ENCODE measurements at regions not wholly inside any gene's neighbourhood (a gene's known extent, or its start where the extent isn't known, plus 50 kb on each side); places are given as distances from the start of the nearest gene placed in this dataset.

DNA sequence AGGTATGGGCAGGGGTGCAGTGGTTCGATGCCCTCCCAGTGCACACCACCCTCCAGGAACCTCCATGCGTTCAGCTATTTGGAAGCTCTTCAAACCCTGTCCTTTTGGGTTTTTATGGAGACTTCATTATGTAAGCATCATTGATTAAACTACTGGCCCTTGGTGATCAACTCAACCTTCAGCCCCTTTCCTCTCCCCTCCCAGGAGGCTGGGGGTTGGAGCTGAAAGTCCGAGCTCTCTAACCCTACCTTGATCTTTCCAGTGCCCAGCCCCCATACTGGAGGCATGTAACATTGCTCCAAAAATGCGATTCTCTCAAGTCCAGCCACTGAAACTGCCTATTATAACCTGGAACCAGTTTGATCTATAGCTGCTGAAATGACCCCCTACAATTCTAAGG is 188.1 kb downstream of the IPO8 start:
- TF ChIP-seq, protein P1, sequence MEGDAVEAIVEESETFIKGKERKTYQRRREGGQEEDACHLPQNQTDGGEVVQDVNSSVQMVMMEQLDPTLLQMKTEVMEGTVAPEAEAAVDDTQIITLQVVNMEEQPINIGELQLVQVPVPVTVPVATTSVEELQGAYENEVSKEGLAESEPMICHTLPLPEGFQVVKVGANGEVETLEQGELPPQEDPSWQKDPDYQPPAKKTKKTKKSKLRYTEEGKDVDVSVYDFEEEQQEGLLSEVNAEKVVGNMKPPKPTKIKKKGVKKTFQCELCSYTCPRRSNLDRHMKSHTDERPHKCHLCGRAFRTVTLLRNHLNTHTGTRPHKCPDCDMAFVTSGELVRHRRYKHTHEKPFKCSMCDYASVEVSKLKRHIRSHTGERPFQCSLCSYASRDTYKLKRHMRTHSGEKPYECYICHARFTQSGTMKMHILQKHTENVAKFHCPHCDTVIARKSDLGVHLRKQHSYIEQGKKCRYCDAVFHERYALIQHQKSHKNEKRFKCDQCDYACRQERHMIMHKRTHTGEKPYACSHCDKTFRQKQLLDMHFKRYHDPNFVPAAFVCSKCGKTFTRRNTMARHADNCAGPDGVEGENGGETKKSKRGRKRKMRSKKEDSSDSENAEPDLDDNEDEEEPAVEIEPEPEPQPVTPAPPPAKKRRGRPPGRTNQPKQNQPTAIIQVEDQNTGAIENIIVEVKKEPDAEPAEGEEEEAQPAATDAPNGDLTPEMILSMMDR (IDR thresholded peaks at IDR 0.05; ENCODE audit: poor library complexity), result no peak
- TF ChIP-seq EZH2phosphoT487 (IDR thresholded peaks at IDR 0.05; ENCODE audit: low read depth, severe bottlenecking, unreplicated experiment), result no peak
